Small intestine (tissue), 7 donors: ENCODE measurements at regions not wholly inside any gene's neighbourhood (a gene's known extent, or its start where the extent isn't known, plus 50 kb on each side); places are given as distances from the start of the nearest gene placed in this dataset.

Experiments used
- DNase-seq, 2 donors: peaks; one replicate each; pipeline versions ENCODE4 v3.0.0 to v3.0.0-alpha.2; 2013
- FAIRE-seq: peaks from 2 replicates; lab custom pipeline; 2012; peaks lifted over from hg19 to GRCh38; lab: Jason Lieb, UNC
- H3K27ac ChIP-seq, 3 donors: one replicate each; pipeline ENCODE4 v1.5.1; 2013; ENCODE audit warnings: low read length in 2 of 3, mild to moderate bottlenecking in 2 of 3, control low read depth in 1 of 3, inconsistent platforms in 1 of 3, low read depth in 1 of 3, moderate library complexity in 1 of 3
- H3K27me3 ChIP-seq, 3 donors: one replicate each; pipeline ENCODE4 v1.6.1; 2013; ENCODE audit warnings: low read length in 3 of 3, inconsistent platforms in 1 of 3; ENCODE audit not compliant: control insufficient read depth in 3 of 3, insufficient read depth in 3 of 3
- H3K36me3 ChIP-seq, 3 donors: one replicate each; pipeline ENCODE4 v1.6.1; 2013; ENCODE audit warnings: low read length in 3 of 3, inconsistent platforms in 1 of 3, low read depth in 1 of 3, mild to moderate bottlenecking in 1 of 3, moderate library complexity in 1 of 3; ENCODE audit not compliant: control insufficient read depth in 3 of 3, insufficient read depth in 2 of 3
- H3K4me1 ChIP-seq, 3 donors: one replicate each; pipeline ENCODE4 v1.6.1; 2013; ENCODE audit warnings: low read length in 2 of 3, inconsistent platforms in 1 of 3, low read depth in 1 of 3, mild to moderate bottlenecking in 1 of 3, moderate library complexity in 1 of 3; ENCODE audit not compliant: control insufficient read depth in 3 of 3, insufficient read depth in 2 of 3
- H3K4me3 ChIP-seq, 3 donors: one replicate each; pipeline ENCODE4 v1.5.1; 2013; ENCODE audit warnings: low read length in 3 of 3, control low read depth in 1 of 3, inconsistent platforms in 1 of 3, low read depth in 1 of 3, mild to moderate bottlenecking in 1 of 3, moderate library complexity in 1 of 3
- H3K9me3 ChIP-seq, 2 donors: one replicate each; pipeline ENCODE4 v1.6.1; 2013; ENCODE audit warnings: low read depth in 1 of 2, low read length in 1 of 2; ENCODE audit not compliant: control insufficient read depth in 2 of 2, insufficient read depth in 1 of 2
- WGBS, 3 donors: extraction: QIAGEN DNeasy Blood & Tissue Kit; methylation state at CpG; one replicate each; pipeline ENCODE4 v1.1.7; 2013; 5-methylcytosine and 5-hydroxymethylcytosine counted together
- donor health status: healthy with polysubstance abuse.
- donor health status: control.
- donor health status: control.
- donor health status: Bipolar disorder and iron deficiency.
- donor health status: healthy.

DNA sequence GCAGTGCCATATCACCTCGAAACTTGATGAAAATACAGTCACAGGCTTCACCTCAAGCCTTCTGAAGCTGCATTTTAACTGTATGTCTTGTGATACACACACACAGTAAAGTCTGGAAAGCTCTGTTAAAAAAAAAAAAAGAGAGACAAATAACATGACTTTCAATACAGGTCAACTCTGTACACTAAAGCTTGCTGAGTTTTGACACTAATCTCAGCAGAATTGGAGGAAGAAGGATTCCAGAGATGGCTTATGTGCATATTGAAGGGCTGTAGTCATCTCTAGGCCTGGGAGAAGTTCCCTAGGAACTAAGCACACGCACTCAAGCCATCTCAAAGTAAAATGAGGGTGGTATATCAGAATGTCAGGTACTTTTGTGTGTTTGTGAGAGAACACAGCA is 875.1 kb downstream of the EPHA4 start:
- FAIRE-seq (no peak), DNase-seq (no peak)
- Histone ChIP-seq H3K4me3 (no peak overlapping the region), H3K27me3 (no peaks in the 10 kb centered on the region), H3K36me3 (no peaks in the 10 kb centered on the region), H3K4me1 (no peaks in the 10 kb centered on the region), H3K27ac (no peak overlapping the region), H3K9me3 (no peaks in the 10 kb centered on the region)
- 61 to 75% (median 69%) methylated on average over 2 of the region's 2 CpGs for WGBS, 3 donors

GRCh38 chr2:220701115-220701514 is 871.0 kb downstream of the EPHA4 start:
- Histone ChIP-seq H3K9me3 (no peaks in the 10 kb centered on the region), H3K27ac (no peak overlapping the region), H3K4me3 (no peak overlapping the region), H3K27me3 (no peaks in the 10 kb centered on the region), H3K4me1 (no peaks in the 10 kb centered on the region), H3K36me3 (no peaks in the 10 kb centered on the region)
- FAIRE-seq (no peak), DNase-seq (no peak)
- 82 to 90% (median 88%) methylated on average over 2 of the region's 2 CpGs for WGBS, 3 donors

GRCh38 chr2:220703279-220703678 is 868.8 kb downstream of the EPHA4 start:
- no peaks in the 10 kb centered on the region for H3K4me1 ChIP-seq
- no peaks in the 10 kb centered on the region for H3K36me3 ChIP-seq
- no peak for FAIRE-seq
- no peak overlapping the region for H3K27ac ChIP-seq
- H3K27me3 ChIP-seq, result no peaks in the 10 kb centered on the region
- DNase-seq, result no peak
- H3K4me3 ChIP-seq, result no peak overlapping the region
- 44 to 71% (median 61%) methylated on average over 5 of the region's 5 CpGs for WGBS, 3 donors
- no peaks in the 10 kb centered on the region for H3K9me3 ChIP-seq

DNA sequence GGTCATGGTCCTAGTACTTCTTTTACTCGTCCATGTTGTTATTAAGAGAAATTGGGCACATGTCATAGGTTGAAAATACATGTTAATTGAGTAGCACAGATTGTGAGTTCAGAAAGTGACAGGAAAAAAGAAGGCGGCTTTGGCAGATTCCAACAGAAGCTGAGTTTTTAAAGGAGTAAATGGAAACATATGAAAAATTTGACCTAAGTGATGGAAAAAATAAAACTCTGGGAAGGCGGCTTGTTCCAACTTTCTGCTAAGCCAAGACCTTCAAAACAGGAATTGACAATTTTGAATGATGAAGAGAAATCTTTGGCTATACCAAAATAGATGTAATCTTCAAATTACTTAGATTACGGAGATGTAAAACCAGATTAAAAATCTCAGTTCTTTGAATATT is 868.0 kb downstream of the EPHA4 start:
- DNase-seq (no peak), FAIRE-seq (no peak)
- no peaks in the 10 kb centered on the region for H3K9me3 ChIP-seq
- H3K27ac ChIP-seq, result no peak overlapping the region
- no peaks in the 10 kb centered on the region for H3K27me3 ChIP-seq
- WGBS, 3 donors, result 88 to 95% (median 92%) methylated on average over 4 of the region's 4 CpGs
- H3K4me3 ChIP-seq, result no peak overlapping the region
- no peaks in the 10 kb centered on the region for H3K36me3 ChIP-seq
- no peaks in the 10 kb centered on the region for H3K4me1 ChIP-seq

- WGBS, 3 donors, result 75 to 93% (median 86%) methylated on average over 4 to 5 of the region's 5 CpGs
- H3K4me3 ChIP-seq, result no peak overlapping the region
- no peak for FAIRE-seq
- H3K27me3 ChIP-seq, result no peaks in the 10 kb centered on the region
- H3K4me1 ChIP-seq, result no peaks in the 10 kb centered on the region
- H3K9me3 ChIP-seq, result no peaks in the 10 kb centered on the region
- no peak overlapping the region for H3K27ac ChIP-seq
- DNase-seq, result no peak
- no peaks in the 10 kb centered on the region for H3K36me3 ChIP-seq
Measured at GRCh38 chr2:220704810-220705209, 867.3 kb downstream of the EPHA4 start.

GRCh38 chr2:220705678-220706077 is 866.4 kb downstream of the EPHA4 start:
- no peaks in the 10 kb centered on the region for H3K9me3 ChIP-seq
- FAIRE-seq (no peak), DNase-seq (no peak)
- no peaks in the 10 kb centered on the region for H3K27me3 ChIP-seq
- WGBS, 3 donors, result 78 to 87% (median 78%) methylated on average over 4 of the region's 4 CpGs
- no peak overlapping the region for H3K4me3 ChIP-seq
- no peaks in the 10 kb centered on the region for H3K4me1 ChIP-seq
- no peak overlapping the region for H3K27ac ChIP-seq
- no peaks in the 10 kb centered on the region for H3K36me3 ChIP-seq

- Histone ChIP-seq H3K4me3 (no peak overlapping the region), H3K9me3 (no peaks in the 10 kb centered on the region), H3K4me1 (no peaks in the 10 kb centered on the region), H3K36me3 (no peaks in the 10 kb centered on the region), H3K27ac (no peak overlapping the region), H3K27me3 (no peaks in the 10 kb centered on the region)
- 79 to 85% (median 80%) methylated on average over 3 of the region's 3 CpGs for WGBS, 3 donors
- DNase-seq, result no peak
- FAIRE-seq, result no peak
Measured at GRCh38 chr2:220707261-220707660, 864.8 kb downstream of the EPHA4 start.

DNA sequence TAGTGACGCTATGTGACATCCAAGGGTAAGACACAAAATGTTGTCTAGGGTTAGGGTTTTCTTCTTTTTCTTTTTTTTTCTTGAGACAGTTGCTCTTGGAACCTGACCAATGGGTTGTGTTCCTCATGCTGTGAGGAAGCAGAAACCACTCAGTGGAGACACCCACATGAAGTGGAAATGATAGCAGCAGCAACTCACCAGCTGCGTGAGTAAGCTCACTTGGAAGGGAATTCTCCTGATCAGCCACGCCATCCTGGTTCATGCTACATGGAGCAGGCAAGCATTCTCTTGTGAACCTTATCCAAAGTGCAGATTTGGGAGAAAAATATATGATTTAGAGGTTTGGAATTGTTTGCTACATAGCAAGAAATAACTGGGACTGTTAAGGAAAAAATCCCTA is 863.7 kb downstream of the EPHA4 start:
- H3K27ac ChIP-seq, result no peak overlapping the region
- WGBS, 3 donors, result 61 to 78% (median 77%) methylated on average over 3 of the region's 3 CpGs
- no peaks in the 10 kb centered on the region for H3K36me3 ChIP-seq
- H3K4me1 ChIP-seq, result no peaks in the 10 kb centered on the region
- no peaks in the 10 kb centered on the region for H3K9me3 ChIP-seq
- DNase-seq (no peak), FAIRE-seq (no peak)
- no peak overlapping the region for H3K4me3 ChIP-seq
- no peaks in the 10 kb centered on the region for H3K27me3 ChIP-seq

GRCh38 chr2:220717283-220717682 is 854.8 kb downstream of the EPHA4 start:
- FAIRE-seq (no peak), DNase-seq (no peak)
- H3K36me3 ChIP-seq, result no peaks in the 10 kb centered on the region
- H3K27me3 ChIP-seq, result no peaks in the 10 kb centered on the region
- 80 to 93% (median 82%) methylated on average over 3 of the region's 3 CpGs for WGBS, 3 donors
- no peaks in the 10 kb centered on the region for H3K4me1 ChIP-seq
- H3K4me3 ChIP-seq, result no peak overlapping the region
- no peak overlapping the region for H3K27ac ChIP-seq
- H3K9me3 ChIP-seq, result peaks cover 0 to 3% of the 10 kb centered on the region in 2 donors
